BJ (cell line): ENCODE measurements at regions not wholly inside any gene's neighbourhood (a gene's known extent, or its start where the extent isn't known, plus 50 kb on each side); places are given as distances from the start of the nearest gene placed in this dataset.

Source experiments
- CTCF ChIA-PET: fragments of 350-600 bp; formaldehyde crosslinking; extraction: SDS; loops from one replicate; lab custom pipeline; 2021; ENCODE audit warnings: antibody characterized with exemption, inconsistent platforms; lab: Yijun Ruan, JAX
- POLR2A ChIA-PET: fragments of 300-600 bp; sonication (Branson Sonifier 250); formaldehyde crosslinking; extraction: SDS; loops from one replicate; lab custom pipeline; 2021; ENCODE audit warnings: antibody characterized with exemption; lab: Charles Lee
- DNase-seq: peaks from one replicate; pipeline ENCODE4 v3.0.0-alpha.2; 2011; ENCODE audit warnings: low read depth
- H3K27me3 ChIP-seq: 2 replicates; pipeline ENCODE4 v1.6.0; 2011; ENCODE audit warnings: low read length; ENCODE audit not compliant: control insufficient read depth, insufficient read depth
- H3K36me3 ChIP-seq: 2 replicates; pipeline ENCODE4 v1.5.1; 2011; ENCODE audit warnings: low read length; ENCODE audit not compliant: control insufficient read depth, insufficient read depth
- H3K4me3 ChIP-seq: 2 replicates; pipeline ENCODE4 v1.5.1; 2011; ENCODE audit warnings: low read depth, mild to moderate bottlenecking, control low read depth, low read length
- TF ChIP-seq, protein P1 (sequence below): IDR thresholded peaks from 2 replicates; pipeline ENCODE4 v1.5.1; 2011; ENCODE audit warnings: low read depth, mild to moderate bottlenecking, control low read depth, inconsistent platforms, low read length, moderate library complexity; ENCODE audit not compliant: insufficient read depth

DNA sequence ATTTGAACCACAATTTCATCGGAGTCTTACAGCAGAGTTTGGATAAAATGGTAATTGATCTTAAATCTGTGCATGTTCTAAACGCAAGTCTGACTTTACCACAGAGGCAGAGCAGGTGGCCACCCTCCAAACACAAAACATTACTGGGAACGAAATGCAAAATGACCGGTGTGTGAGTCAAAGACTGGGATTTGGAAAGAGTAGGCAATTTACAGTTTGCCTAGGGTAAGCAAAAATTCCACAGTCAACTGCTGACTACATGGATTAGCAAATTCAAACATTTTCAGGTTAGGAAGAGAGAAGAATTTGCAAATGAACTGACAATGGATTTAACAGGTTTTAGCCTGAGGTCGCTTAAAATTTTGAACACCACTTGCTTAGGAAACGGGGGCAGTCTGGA, 444.4 kb downstream of the HDGFL1 start:
- TF ChIP-seq, protein P1, sequence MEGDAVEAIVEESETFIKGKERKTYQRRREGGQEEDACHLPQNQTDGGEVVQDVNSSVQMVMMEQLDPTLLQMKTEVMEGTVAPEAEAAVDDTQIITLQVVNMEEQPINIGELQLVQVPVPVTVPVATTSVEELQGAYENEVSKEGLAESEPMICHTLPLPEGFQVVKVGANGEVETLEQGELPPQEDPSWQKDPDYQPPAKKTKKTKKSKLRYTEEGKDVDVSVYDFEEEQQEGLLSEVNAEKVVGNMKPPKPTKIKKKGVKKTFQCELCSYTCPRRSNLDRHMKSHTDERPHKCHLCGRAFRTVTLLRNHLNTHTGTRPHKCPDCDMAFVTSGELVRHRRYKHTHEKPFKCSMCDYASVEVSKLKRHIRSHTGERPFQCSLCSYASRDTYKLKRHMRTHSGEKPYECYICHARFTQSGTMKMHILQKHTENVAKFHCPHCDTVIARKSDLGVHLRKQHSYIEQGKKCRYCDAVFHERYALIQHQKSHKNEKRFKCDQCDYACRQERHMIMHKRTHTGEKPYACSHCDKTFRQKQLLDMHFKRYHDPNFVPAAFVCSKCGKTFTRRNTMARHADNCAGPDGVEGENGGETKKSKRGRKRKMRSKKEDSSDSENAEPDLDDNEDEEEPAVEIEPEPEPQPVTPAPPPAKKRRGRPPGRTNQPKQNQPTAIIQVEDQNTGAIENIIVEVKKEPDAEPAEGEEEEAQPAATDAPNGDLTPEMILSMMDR, result no peak
- no peak for DNase-seq
- no peaks in the 10 kb centered on the region for H3K36me3 ChIP-seq
- H3K4me3 ChIP-seq, result no peak overlapping the region
- ChIA-PET CTCF (no interaction called here), POLR2A (no interaction called here)
- H3K27me3 ChIP-seq, result no peaks in the 10 kb centered on the region

DNA sequence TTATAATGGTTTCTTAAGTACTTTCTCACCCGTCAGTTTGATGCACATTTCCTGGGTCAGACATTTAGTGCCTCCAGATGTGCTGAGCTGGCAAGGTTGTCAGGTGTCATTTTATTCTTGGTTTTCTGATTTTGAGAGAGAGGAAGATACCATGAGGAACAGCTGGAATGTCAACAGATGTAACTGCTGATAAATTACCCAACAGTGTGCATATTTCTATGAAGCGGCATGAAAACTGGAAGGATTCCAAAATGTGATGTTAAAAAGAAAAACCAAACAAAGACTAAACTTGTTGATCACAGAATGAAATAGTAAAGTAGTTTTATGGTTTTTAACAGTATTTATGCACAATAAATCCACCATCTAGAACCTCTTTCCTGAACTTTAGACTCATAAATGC, 447.3 kb downstream of the HDGFL1 start:
- ChIA-PET CTCF (no interaction called here), POLR2A (no interaction called here)
- no peaks in the 10 kb centered on the region for H3K27me3 ChIP-seq
- no peak overlapping the region for H3K4me3 ChIP-seq
- H3K36me3 ChIP-seq, result no peaks in the 10 kb centered on the region
- TF ChIP-seq, protein P1, result no peak
- DNase-seq, result no peak

DNA sequence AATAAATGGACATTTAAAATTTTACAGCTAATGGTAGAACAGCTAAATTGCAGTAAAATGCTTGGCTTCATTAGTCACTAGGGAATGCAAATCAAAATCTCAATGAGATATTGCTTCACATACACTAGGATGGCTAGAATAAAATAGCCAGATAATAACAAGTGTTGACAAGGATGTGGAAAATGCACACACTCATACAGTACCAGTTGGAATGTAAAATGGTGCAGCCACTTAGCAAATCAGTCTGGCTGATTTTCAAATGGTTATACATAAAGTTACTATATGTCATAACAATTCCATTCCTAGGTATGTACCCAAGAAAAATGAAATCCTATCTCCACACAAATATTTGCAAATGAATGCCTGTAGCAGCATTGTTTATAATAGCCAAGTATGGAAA, 452.1 kb downstream of the HDGFL1 start:
- CTCF ChIA-PET, result no interaction called here
- Histone ChIP-seq H3K27me3 (no peaks in the 10 kb centered on the region; the same call in 1 of the 2 replicates), H3K4me3 (no peak overlapping the region), H3K36me3 (no peaks in the 10 kb centered on the region)
- TF ChIP-seq, protein P1, result no peak
- POLR2A ChIA-PET, result no interaction called here
- DNase-seq, result no peak

DNA sequence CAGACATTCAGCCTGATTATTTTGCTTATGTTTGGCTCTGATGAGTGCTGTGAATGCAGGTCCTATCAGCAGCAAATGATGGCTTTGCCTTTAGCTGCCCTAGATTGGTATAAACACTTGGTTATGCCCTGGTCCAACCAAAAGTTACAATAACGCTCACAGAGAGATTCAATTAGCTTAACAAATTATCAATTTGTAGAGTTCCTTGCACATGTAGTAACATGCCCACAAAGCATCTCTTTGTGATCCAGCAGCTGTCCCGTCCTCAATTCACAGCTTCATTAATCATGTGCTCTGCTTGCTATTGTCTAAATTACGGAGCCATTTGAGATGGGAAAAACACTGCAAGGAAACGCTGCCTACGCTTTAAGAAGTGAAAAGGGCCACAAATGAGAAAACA, 457.9 kb downstream of the HDGFL1 start:
- Histone ChIP-seq H3K36me3 (no peaks in the 10 kb centered on the region), H3K27me3 (no peaks in the 10 kb centered on the region; the same call in 1 of the 2 replicates), H3K4me3 (no peak overlapping the region)
- TF ChIP-seq, protein P1, result no peak
- ChIA-PET CTCF (no interaction called here), POLR2A (no interaction called here)
- no peak for DNase-seq

DNA sequence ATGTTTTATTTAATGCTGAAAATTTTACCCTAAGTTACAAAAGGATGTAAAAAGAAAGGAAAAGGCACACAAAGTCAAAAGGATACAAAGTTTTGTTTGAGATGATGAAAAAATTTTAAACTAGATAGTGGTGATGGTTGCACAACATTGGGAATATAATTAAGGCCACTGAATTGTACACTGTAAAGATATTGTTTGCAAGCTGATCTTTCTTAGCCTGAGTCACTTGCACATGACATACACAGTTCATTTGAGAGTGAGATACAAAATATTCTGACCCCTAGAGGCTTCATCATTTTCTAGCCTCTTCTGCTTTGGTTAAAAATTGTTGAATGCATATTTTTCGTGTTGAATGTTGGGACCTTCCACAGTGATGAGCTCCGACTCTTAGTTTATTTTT, 462.6 kb downstream of the HDGFL1 start:
- Histone ChIP-seq H3K36me3 (no peaks in the 10 kb centered on the region), H3K27me3 (no peaks in the 10 kb centered on the region), H3K4me3 (no peak overlapping the region)
- ChIA-PET CTCF (interaction anchor here (0.6 to 1.0 kb wide), 2 partner anchors 11 to 252 kb away, joined by 3 read pairs; no protein-coding TSS in a partner anchor), POLR2A (no interaction called here)
- TF ChIP-seq, protein P1, result peak; percentile 18; the same call in 1 of the 2 replicates
- no peak for DNase-seq
